ENCODE measurements at regions not wholly inside any gene's neighbourhood (a gene's known extent, or its start where the extent isn't known, plus 50 kb on each side); places are given as distances from the start of the nearest gene placed in this dataset.
"Not testable (repeated sequence)": the region's sequence is repeated elsewhere in the genome, so short reads cannot be mapped to it uniquely, and the experiment has no call there.

DNA sequence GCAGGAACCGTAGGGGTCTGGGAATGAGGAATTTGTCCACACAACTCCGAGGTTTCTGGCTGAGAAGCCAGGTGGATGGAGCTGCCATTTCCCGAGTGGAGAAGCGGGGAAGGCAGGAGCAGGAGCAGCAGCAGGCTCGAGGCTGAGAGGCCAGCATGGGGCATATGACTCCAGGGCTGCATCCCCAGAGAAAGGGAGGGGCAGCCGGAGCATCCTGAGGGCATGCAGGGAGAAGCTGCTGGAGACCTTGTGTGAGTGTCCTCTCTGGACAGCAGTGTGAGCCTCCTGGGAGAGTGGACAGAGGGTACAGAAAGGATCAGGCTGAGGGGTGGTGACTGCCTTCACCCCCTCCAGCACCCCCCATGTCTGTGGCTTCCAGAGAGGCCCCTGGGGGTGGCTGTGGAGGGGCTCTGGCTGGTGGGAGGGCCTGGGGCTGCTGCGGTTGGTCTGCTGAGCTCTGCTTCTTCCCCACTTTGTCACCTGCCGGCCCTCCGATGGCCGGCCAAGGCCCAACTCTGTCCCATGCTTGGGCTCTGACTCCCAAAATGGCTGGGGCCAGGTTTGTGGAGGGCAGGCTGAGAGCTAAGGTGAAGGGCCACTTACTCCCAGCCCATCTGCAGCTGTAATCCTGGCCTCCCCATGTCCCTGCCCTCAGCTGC, 633.1 kb downstream of the MATN1 start:
- DNase-seq (ENCODE audit: extremely low read depth in 1 of 2, low read depth in 1 of 2): no peak

GRCh38 chr1:30089024-30089430, 634.4 kb downstream of the MATN1 start:
- DNase-seq (ENCODE audit: extremely low read depth in 1 of 2, low read depth in 1 of 2): no peak

- no peak for DNase-seq (ENCODE audit: extremely low read depth in 1 of 2, low read depth in 1 of 2)
Measured at GRCh38 chr1:30088594-30088993, 634.8 kb downstream of the MATN1 start.

- no peak for DNase-seq (ENCODE audit: extremely low read depth in 1 of 2, low read depth in 1 of 2)
Measured at GRCh38 chr1:30087465-30087864, 635.9 kb downstream of the MATN1 start.

GRCh38 chr1:30085811-30086770, 637.3 kb downstream of the MATN1 start:
- no peak for DNase-seq (ENCODE audit: extremely low read depth in 1 of 2, low read depth in 1 of 2)

DNA sequence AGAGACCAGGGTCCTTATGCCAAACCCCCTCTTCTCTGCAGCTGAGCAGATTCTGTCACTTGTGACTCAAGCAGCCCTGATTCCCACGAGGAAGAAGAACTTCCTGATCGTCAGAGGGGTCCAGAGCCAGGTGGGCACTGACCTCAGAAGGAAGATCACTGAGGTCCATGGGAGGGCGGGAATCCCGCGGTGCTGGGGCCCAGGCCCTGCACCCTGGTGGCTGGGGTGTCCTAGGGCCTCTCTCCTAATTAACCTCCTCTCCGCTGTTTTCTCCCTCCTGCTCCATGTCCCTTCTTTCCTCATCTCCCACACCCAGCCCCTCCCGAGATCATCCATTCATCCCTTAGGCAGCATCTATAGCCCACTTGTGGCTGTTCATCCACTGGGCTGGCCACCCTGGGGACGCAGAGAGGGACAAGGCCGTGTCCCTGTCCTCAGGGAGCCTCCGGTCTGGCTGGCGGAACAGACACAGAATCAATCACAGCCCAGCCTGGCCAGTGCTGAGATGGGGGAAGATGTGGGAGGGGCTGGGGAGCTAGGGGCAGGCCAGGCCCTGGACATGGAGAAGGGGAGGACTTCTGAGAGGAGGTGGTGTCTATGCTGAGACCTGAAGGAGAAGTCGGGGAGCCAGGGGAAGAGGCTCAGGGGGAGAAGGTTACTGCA, 638.3 kb downstream of the MATN1 start:
- DNase-seq (ENCODE audit: extremely low read depth in 1 of 2, low read depth in 1 of 2): no peak

GRCh38 chr1:30083800-30084464, 639.5 kb downstream of the MATN1 start:
- no peak for DNase-seq (ENCODE audit: extremely low read depth in 1 of 2, low read depth in 1 of 2)

GRCh38 chr1:30081379-30082102, 641.8 kb downstream of the MATN1 start:
- no peak for DNase-seq (ENCODE audit: extremely low read depth in 1 of 2, low read depth in 1 of 2)

DNA sequence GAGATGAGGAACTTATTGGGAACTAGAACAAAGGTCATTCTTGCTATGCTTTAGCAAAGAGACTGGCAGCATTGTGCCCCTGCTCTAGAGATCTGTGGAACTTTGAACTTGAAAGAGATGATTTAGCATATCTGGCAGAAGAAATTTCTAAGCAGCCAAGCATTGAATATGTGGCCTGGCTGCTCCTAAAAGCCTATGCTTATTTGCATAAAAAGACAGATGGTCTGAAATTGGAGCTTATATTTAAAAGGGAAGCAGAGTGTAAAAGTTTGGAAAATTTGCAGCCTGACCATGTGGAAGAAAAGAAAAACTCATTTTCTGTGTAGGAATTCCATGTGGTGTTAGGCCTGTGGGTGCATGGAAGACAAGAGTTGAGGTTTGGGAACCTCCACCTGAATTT, 647.5 kb downstream of the MATN1 start:
- DNase-seq (ENCODE audit: extremely low read depth in 1 of 2, low read depth in 1 of 2): not testable (repeated sequence)

- DNase-seq (ENCODE audit: extremely low read depth in 1 of 2, low read depth in 1 of 2): no peak
Measured at GRCh38 chr1:30068787-30069472, 654.5 kb downstream of the MATN1 start.

- no peak for DNase-seq (ENCODE audit: extremely low read depth in 1 of 2, low read depth in 1 of 2)
Measured at GRCh38 chr1:30064547-30064946, 658.8 kb downstream of the MATN1 start.

GRCh38 chr1:30063621-30064280, 659.6 kb downstream of the MATN1 start:
- no peak for DNase-seq (ENCODE audit: extremely low read depth in 1 of 2, low read depth in 1 of 2)

DNA sequence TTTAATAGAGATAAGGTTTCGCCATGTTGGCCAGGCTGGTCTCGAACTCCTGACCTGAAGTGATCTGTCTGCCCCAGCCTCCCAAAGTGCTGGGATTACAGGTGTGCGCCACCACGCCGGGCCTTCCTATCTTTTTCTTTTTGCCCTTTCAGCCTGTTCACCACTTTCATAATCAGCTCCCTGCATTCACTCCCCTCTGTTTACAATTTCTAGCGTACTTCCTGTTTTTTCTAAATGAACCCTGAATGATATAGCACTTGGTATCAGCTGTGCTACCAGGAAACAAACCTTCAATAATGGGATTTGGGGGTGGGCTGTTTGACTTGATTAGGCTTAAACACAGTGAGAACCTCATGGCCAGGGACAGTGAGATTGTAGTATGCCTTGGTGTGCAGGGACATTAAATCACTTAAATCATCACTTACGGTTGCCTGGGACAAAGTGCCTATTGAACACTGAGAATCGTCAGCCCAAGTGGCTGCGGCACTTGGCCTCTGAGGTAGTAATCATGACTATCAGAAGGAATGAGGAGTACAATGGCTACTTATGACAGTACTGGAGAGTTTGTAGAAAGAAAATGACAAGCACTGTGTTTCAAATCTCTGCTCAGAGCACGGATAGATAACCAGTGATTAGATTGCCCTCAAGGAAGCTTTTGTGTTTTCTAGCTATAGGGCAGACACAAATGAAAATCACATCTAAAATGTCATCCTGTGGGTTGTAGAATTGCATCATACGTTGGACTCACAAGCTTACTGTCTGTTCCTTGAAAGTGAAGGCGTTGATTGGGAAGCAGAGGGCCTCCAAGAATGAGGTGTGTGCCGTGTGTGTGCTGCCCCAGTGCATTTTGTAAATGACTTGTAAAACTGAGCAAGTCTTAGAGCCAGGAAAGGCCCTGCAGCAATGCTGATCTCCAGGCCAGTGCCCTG, 661.8 kb downstream of the MATN1 start:
- DNase-seq (ENCODE audit: extremely low read depth in 1 of 2, low read depth in 1 of 2): no peak

DNA sequence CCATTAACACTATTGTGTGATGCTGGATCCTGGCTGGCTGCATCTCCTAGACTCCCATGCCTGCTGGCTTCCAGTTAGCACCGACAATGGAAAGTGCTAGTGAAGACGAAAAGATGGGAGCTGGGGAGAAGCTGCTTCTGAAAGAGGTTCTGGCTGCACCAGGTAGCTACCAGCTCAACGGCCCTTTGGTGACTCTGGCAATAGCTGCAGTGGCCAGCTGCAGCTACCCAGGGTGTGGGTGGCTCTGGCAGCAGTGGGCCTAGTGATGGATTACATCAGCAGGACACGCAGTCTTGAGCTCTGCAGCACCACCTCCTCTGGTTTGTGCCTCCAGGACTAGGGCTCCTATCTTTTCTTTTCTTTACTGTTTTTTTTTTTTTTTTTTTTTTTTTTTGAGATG, 662.6 kb downstream of the MATN1 start:
- DNase-seq (ENCODE audit: extremely low read depth in 1 of 2, low read depth in 1 of 2): no peak

GRCh38 chr1:30058970-30059369, 664.4 kb downstream of the MATN1 start:
- no peak for DNase-seq (ENCODE audit: extremely low read depth in 1 of 2, low read depth in 1 of 2)

DNA sequence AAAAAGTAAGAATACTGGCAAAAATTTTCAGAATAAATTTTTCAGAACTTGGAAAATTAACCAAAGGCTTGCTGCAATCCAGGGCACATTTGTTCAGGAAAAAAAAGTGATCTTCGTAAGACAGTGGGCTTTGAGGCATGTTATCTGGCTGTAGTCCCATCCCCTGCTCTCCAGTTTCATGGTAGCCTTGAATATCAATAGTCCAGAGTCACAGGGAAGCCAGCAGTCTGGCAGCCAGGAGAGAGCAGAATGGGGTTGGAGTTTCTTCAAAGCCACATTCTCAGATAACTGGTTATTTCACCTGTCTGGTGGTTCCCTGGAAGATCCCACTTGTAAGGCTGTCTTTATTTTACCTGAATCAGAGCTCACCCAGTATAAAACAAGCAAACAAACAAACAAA, 669.3 kb downstream of the MATN1 start:
- no peak for DNase-seq (ENCODE audit: extremely low read depth in 1 of 2, low read depth in 1 of 2)

DNA sequence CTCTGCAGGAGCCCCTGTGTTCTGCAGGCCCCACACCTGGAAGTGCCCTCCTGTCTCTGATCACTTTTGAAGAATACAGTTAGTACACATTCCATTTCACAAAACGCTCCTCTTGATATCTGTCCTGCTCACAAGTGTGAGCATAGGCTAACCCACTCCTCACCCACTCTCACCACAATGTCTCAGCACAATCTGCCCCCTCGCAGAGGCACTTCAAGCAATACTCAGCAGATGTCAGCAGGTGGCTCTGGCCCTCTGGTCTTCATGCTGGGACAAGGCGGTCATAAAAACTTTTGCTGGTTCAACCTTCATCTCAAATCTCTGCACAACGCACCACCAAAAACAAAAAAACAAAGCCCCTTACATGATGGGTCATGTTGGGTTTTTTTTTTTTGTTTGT, 671.2 kb downstream of the MATN1 start:
- DNase-seq (ENCODE audit: extremely low read depth in 1 of 2, low read depth in 1 of 2): no peak

GRCh38 chr1:30051777-30052176, 671.6 kb downstream of the MATN1 start:
- no peak for DNase-seq (ENCODE audit: extremely low read depth in 1 of 2, low read depth in 1 of 2)

Measured in activated CD8-positive, alpha-beta memory T cell treated with anti-CD3 and anti-CD28 coated beads for 1 hour (primary cell).